WI38 (cell line): ENCODE measurements at regions not wholly inside any gene's neighbourhood (a gene's known extent, or its start where the extent isn't known, plus 50 kb on each side); places are given as distances from the start of the nearest gene placed in this dataset.

Experiments used
- H3K4me3 ChIP-seq: 2 replicates; pipeline ENCODE4 v1.5.1; 2011; ENCODE audit warnings: low read depth, mild to moderate bottlenecking, control low read depth, low read length
- TF ChIP-seq, protein P1 (sequence below): IDR thresholded peaks from 2 replicates; pipeline ENCODE4 v1.5.1; 2012; ENCODE audit warnings: low read depth, mild to moderate bottlenecking, control low read depth, low read length

DNA sequence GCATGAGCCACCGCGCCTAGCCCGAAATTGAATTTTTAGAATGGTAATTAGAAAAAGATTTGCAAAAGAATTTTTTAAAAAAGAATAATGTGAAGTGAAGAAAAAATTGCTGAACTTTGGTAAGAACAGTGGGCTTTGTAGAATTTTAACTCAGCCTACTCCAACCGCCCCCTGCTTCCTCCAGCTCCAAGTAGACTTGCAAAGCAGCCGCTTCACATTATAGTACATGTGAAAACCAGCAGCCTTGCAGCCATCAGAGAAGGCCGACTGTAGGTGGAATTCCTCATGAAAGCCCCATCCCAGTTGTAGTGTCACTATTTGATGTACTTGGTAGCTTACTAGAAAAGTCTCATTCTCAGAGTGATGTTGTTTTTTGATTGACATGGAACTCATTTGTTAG lies 835.6 kb downstream of the TBC1D32 start:
- no peak overlapping the region for H3K4me3 ChIP-seq
- TF ChIP-seq, protein P1, sequence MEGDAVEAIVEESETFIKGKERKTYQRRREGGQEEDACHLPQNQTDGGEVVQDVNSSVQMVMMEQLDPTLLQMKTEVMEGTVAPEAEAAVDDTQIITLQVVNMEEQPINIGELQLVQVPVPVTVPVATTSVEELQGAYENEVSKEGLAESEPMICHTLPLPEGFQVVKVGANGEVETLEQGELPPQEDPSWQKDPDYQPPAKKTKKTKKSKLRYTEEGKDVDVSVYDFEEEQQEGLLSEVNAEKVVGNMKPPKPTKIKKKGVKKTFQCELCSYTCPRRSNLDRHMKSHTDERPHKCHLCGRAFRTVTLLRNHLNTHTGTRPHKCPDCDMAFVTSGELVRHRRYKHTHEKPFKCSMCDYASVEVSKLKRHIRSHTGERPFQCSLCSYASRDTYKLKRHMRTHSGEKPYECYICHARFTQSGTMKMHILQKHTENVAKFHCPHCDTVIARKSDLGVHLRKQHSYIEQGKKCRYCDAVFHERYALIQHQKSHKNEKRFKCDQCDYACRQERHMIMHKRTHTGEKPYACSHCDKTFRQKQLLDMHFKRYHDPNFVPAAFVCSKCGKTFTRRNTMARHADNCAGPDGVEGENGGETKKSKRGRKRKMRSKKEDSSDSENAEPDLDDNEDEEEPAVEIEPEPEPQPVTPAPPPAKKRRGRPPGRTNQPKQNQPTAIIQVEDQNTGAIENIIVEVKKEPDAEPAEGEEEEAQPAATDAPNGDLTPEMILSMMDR = no peak

DNA sequence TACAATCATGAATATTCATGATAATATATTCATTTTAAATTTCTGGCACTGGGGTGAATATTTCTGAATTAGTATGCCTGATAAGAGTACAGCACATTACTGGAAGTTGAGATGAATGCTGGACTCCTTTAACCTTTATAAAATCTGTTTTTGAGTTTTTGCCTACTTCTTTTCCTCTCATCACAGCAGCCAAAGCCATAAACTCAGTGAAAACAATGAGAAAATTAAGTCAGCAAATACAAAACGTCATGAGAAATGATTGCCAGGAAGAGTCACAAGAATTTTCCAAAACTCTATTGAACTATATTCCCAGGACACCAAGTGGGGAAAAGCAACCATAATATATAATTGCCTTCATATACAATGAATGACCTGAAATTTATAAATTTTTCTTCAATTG lies 837.6 kb downstream of the TBC1D32 start:
- TF ChIP-seq, protein P1 = no peak
- H3K4me3 ChIP-seq = no peak overlapping the region

GRCh38 chr6:120493505-120493904 lies 840.8 kb downstream of the TBC1D32 start:
- H3K4me3 ChIP-seq = no peak overlapping the region
- TF ChIP-seq, protein P1 = no peak

GRCh38 chr6:120489941-120490340 lies 844.3 kb downstream of the TBC1D32 start:
- no peak overlapping the region for H3K4me3 ChIP-seq
- TF ChIP-seq, protein P1 = no peak

GRCh38 chr6:120484146-120484545 lies 850.1 kb downstream of the TBC1D32 start:
- no peak overlapping the region for H3K4me3 ChIP-seq
- TF ChIP-seq, protein P1 = no peak

- TF ChIP-seq, protein P1 = no peak
Observed at GRCh38 chr6:120478650-120479049, 855.6 kb downstream of the TBC1D32 start.

DNA sequence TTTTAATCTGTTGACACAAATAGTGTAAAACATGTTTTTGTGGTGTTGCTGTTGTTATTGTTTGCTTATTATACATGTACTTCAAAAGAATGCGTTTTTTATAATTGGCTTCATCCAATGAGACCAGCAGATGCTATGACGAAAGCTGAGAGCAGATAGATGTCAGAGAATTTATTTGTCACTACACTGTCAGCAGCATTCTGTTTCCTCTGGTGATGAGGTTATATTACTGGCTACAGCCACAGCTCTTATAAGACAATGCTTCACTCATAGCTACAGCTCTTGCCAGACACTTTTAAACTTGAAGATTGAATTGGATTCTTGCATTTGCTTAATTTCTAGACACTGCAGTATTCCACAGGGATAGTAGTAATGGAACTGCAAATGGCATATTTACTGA lies 860.5 kb downstream of the TBC1D32 start:
- TF ChIP-seq, protein P1 = no peak
- no peak overlapping the region for H3K4me3 ChIP-seq

More at GRCh38 chr6:120478650-120479049, 855.6 kb downstream of the TBC1D32 start:
- H3K4me3 ChIP-seq = no peak overlapping the region
